ENCODE measurements at regions not wholly inside any gene's neighbourhood (a gene's known extent, or its start where the extent isn't known, plus 50 kb on each side); places are given as distances from the start of the nearest gene placed in this dataset.

DNA sequence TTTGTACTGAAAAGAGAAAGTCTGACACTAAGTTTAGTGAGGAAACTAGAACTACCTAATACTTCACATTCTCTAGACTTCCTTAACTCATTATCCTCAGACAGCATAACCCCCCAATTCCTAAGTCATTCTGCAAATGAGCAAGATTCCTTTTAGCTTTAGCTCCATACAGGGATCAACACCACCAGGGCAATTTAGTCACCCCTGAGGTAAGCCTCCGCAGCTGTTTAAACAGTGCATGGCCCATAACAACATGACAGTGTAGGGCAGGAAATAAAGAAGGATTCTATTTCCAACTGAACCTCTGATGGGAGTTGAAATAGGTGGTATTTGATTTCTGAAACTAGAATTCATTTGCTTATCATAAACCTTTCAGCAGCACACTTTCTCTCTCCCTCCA lies 112.8 kb upstream of the DKK2 start:
- Histone ChIP-seq H3K4me3 (no peak overlapping the region), H3K27me3 (no peaks in the 10 kb centered on the region), H3K27ac (no peak overlapping the region), H3K36me3 (no peaks in the 10 kb centered on the region), H3K9me3 (no peaks in the 10 kb centered on the region), H3K4me1 (no peaks in the 10 kb centered on the region)
- TF ChIP-seq CTCF (IDR thresholded peaks at IDR 0.05): no peak
- intact Hi-C loops (cut with DNase I; ENCODE audit: low total_unique reads): no loop called here
- DNase-seq: no peak

- intact Hi-C loops (cut with DNase I; ENCODE audit: low total_unique reads): no loop called here
- Histone ChIP-seq H3K4me3 (no peak overlapping the region), H3K27me3 (no peaks in the 10 kb centered on the region), H3K36me3 (no peaks in the 10 kb centered on the region), H3K4me1 (no peaks in the 10 kb centered on the region), H3K9me3 (no peaks in the 10 kb centered on the region), H3K27ac (no peak overlapping the region)
- TF ChIP-seq CTCF (IDR thresholded peaks at IDR 0.05): no peak
- no peak for DNase-seq
These were observed 111.8 kb upstream of the DKK2 start for GRCh38 chr4:107147873-107148272.

- Histone ChIP-seq H3K4me1 (no peaks in the 10 kb centered on the region), H3K36me3 (no peaks in the 10 kb centered on the region), H3K4me3 (no peak overlapping the region), H3K27ac (no peak overlapping the region), H3K27me3 (no peaks in the 10 kb centered on the region), H3K9me3 (no peaks in the 10 kb centered on the region)
- TF ChIP-seq CTCF (IDR thresholded peaks at IDR 0.05): no peak
- DNase-seq: no peak
- intact Hi-C loops (cut with DNase I; ENCODE audit: low total_unique reads): no loop called here
These were observed 102.3 kb upstream of the DKK2 start for GRCh38 chr4:107138433-107138832.

GRCh38 chr4:107133965-107134653 lies 98.0 kb upstream of the DKK2 start:
- Histone ChIP-seq H3K27me3 (no peaks in the 10 kb centered on the region), H3K9me3 (no peaks in the 10 kb centered on the region), H3K4me3 (no peak overlapping the region), H3K27ac (no peak overlapping the region), H3K36me3 (no peaks in the 10 kb centered on the region), H3K4me1 (no peaks in the 10 kb centered on the region)
- intact Hi-C loops (cut with DNase I; ENCODE audit: low total_unique reads): no loop called here
- TF ChIP-seq CTCF (IDR thresholded peaks at IDR 0.05): no peak
- no peak for DNase-seq

DNA sequence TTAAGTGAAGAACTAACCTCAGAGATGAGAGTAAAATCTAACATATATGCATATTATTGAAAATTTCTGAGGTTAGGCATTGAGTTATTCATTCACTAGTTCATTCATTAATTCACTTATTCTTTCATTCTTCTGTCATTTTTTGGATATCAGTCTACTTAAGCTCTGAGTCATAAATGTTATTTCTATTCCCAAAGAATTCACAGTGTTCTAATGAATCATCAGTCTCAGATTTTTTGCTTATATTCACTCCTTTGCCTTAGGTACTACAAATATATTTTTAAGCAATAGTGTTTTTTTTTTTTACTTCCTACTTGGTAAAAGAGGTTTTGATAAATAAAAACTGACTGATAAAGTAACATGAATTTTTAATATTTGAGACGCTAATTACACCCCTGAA lies 95.2 kb upstream of the DKK2 start:
- H3K4me3 ChIP-seq: no peak overlapping the region
- H3K9me3 ChIP-seq: no peaks in the 10 kb centered on the region
- H3K36me3 ChIP-seq: no peaks in the 10 kb centered on the region
- intact Hi-C loops (cut with DNase I; ENCODE audit: low total_unique reads): no loop called here
- no peaks in the 10 kb centered on the region for H3K4me1 ChIP-seq
- no peaks in the 10 kb centered on the region for H3K27me3 ChIP-seq
- no peak for TF ChIP-seq CTCF (IDR thresholded peaks at IDR 0.05)
- no peak overlapping the region for H3K27ac ChIP-seq
- DNase-seq: no peak

DNA sequence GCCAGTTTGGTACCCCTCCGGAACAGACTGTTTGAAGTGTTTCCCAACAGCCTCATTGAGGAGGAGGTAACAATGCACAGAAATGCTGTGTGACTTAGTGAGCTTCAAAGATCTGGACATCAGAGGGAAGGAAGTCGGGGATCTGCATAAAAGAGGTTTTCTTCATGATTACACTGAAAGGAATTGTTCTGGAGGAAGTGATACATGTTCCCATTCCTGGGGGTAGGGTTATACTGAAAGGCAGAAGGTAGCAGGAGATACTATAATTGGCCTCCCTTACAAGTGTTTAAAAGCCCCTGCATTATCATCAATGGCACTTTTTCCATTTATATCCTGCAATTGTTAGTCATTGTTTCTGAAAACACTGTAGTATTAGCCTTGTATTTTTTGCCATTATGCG lies 94.0 kb upstream of the DKK2 start:
- Histone ChIP-seq H3K4me3 (no peak overlapping the region), H3K27ac (no peak overlapping the region), H3K27me3 (no peaks in the 10 kb centered on the region), H3K4me1 (no peaks in the 10 kb centered on the region), H3K9me3 (no peaks in the 10 kb centered on the region), H3K36me3 (no peaks in the 10 kb centered on the region)
- intact Hi-C loops (cut with DNase I; ENCODE audit: low total_unique reads): no loop called here
- no peak for DNase-seq
- TF ChIP-seq CTCF (IDR thresholded peaks at IDR 0.05): no peak
